HepG2 (cell line): ENCODE measurements at regions not wholly inside any gene's neighbourhood (a gene's known extent, or its start where the extent isn't known, plus 50 kb on each side); places are given as distances from the start of the nearest gene placed in this dataset.

Experiments used
- ATAD3A ChIP-seq: sonication (generic); formaldehyde crosslinking; IDR thresholded peaks from 2 replicates; pipeline ENCODE4 v1.4.0; 2020; ENCODE audit warnings: missing genetic modification reagents
- GATA4 ChIP-seq: sonication (generic); IDR thresholded peaks from 2 replicates; pipeline ENCODE4 v1.6.1; 2016; ENCODE audit warnings: antibody characterized with exemption, low read depth, borderline replicate concordance
- KMT2A ChIP-seq: sonication (generic); formaldehyde crosslinking; IDR thresholded peaks from 2 replicates; pipeline ENCODE4 v1.4.0; 2020; ENCODE audit warnings: missing genetic modification reagents
- MEF2D ChIP-seq: sonication (generic); formaldehyde crosslinking; IDR thresholded peaks from 2 replicates; pipeline ENCODE4 v1.5.1; 2020; ENCODE audit warnings: mild to moderate bottlenecking, missing genetic modification reagents
- SALL2 ChIP-seq: sonication (generic); formaldehyde crosslinking; IDR thresholded peaks from 2 replicates; pipeline ENCODE4 v1.8.1; 2023; ENCODE audit warnings: mild to moderate bottlenecking, missing genetic modification reagents, inconsistent platforms
- SRF ChIP-seq: IDR thresholded peaks from 2 replicates; pipeline ENCODE4 v1.6.1; 2011; ENCODE audit warnings: mild to moderate bottlenecking, low read depth, low read length, moderate library complexity
- ZMAT3 ChIP-seq: sonication (generic); formaldehyde crosslinking; conservative IDR thresholded peaks from 2 replicates; pipeline ENCODE4 v1.7.0; 2021; ENCODE audit warnings: missing genetic modification reagents
- ZNF225 ChIP-seq: sonication (generic); formaldehyde crosslinking; IDR thresholded peaks from 2 replicates; pipeline ENCODE4 v1.4.0; 2020; ENCODE audit warnings: mild to moderate bottlenecking, missing genetic modification reagents
- ZNF251 ChIP-seq: sonication (generic); formaldehyde crosslinking; IDR thresholded peaks from 2 replicates; pipeline ENCODE4 v1.9.0; 2021; ENCODE audit warnings: mild to moderate bottlenecking, missing genetic modification reagents
- ZNF337 ChIP-seq: sonication (generic); formaldehyde crosslinking; IDR thresholded peaks from 2 replicates; pipeline ENCODE4 v1.5.1; 2020; ENCODE audit warnings: missing genetic modification reagents, low read depth, mild to moderate bottlenecking, borderline replicate concordance
- TF ChIP-seq, protein P1 (sequence below): IDR thresholded peaks from 2 replicates; pipeline ENCODE4 v1.6.1; 2016; ENCODE audit warnings: low read depth, missing genetic modification reagents, missing compliant biosample characterization
- TF ChIP-seq, protein P2 (sequence below): sonication (generic); formaldehyde crosslinking; IDR thresholded peaks from 2 replicates; pipeline ENCODE4 v1.4.0; 2020; ENCODE audit warnings: missing genetic modification reagents
- TF ChIP-seq, protein P3 (sequence below): sonication (generic); formaldehyde crosslinking; IDR thresholded peaks from 2 replicates; pipeline ENCODE4 v1.4.0; 2020; ENCODE audit warnings: mild to moderate bottlenecking, missing genetic modification reagents
- TF ChIP-seq, protein P4 (sequence below): sonication (generic); formaldehyde crosslinking; IDR thresholded peaks from 2 replicates; pipeline ENCODE4 v1.4.0; 2020; ENCODE audit warnings: mild to moderate bottlenecking, low read depth, missing genetic modification reagents
- TF ChIP-seq, protein P5 (sequence below): IDR thresholded peaks from 2 replicates; pipeline ENCODE4 v1.6.1; 2012; ENCODE audit warnings: inconsistent platforms
- TF ChIP-seq, protein P6 (sequence below): sonication (generic); formaldehyde crosslinking; IDR thresholded peaks from 2 replicates; pipeline ENCODE4 v1.5.1; 2020; ENCODE audit warnings: mild to moderate bottlenecking, missing genetic modification reagents, moderate library complexity

DNA sequence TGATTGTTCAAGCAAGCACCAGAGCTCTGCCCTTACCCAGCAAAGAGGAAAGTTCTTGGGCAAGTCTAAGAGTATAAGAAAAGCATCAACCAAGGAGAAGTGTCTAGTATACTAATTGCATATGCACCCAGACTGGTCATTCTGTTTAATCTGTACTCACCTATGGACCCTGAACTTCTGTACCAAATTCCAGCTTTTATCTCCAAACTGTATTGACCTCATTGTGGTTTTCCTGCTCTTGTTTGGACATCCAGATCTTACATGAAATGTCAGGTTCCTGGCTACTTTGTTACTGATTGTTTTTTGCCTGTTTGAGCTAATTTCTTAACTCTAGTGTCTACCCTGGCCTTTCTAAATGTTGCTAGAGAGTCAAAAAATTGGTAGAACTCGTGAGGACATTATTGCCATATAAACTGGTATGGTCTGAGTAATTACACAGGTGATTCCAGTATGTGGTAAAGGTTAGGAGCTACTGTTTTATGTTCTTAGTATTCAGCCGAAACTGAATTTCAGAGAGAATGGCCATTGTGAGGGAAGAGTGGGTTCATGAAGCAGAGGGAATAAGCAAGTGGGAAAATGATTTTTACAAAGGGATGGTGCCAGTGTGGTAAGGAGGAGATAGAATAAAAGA is 146.3 kb downstream of the HNMT start (continued):
- TF ChIP-seq, protein P1, sequence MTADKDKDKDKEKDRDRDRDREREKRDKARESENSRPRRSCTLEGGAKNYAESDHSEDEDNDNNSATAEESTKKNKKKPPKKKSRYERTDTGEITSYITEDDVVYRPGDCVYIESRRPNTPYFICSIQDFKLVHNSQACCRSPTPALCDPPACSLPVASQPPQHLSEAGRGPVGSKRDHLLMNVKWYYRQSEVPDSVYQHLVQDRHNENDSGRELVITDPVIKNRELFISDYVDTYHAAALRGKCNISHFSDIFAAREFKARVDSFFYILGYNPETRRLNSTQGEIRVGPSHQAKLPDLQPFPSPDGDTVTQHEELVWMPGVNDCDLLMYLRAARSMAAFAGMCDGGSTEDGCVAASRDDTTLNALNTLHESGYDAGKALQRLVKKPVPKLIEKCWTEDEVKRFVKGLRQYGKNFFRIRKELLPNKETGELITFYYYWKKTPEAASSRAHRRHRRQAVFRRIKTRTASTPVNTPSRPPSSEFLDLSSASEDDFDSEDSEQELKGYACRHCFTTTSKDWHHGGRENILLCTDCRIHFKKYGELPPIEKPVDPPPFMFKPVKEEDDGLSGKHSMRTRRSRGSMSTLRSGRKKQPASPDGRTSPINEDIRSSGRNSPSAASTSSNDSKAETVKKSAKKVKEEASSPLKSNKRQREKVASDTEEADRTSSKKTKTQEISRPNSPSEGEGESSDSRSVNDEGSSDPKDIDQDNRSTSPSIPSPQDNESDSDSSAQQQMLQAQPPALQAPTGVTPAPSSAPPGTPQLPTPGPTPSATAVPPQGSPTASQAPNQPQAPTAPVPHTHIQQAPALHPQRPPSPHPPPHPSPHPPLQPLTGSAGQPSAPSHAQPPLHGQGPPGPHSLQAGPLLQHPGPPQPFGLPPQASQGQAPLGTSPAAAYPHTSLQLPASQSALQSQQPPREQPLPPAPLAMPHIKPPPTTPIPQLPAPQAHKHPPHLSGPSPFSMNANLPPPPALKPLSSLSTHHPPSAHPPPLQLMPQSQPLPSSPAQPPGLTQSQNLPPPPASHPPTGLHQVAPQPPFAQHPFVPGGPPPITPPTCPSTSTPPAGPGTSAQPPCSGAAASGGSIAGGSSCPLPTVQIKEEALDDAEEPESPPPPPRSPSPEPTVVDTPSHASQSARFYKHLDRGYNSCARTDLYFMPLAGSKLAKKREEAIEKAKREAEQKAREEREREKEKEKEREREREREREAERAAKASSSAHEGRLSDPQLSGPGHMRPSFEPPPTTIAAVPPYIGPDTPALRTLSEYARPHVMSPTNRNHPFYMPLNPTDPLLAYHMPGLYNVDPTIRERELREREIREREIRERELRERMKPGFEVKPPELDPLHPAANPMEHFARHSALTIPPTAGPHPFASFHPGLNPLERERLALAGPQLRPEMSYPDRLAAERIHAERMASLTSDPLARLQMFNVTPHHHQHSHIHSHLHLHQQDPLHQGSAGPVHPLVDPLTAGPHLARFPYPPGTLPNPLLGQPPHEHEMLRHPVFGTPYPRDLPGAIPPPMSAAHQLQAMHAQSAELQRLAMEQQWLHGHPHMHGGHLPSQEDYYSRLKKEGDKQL, result peak; percentile 83; the same call in 1 of the 2 replicates
- TF ChIP-seq, protein P2, sequence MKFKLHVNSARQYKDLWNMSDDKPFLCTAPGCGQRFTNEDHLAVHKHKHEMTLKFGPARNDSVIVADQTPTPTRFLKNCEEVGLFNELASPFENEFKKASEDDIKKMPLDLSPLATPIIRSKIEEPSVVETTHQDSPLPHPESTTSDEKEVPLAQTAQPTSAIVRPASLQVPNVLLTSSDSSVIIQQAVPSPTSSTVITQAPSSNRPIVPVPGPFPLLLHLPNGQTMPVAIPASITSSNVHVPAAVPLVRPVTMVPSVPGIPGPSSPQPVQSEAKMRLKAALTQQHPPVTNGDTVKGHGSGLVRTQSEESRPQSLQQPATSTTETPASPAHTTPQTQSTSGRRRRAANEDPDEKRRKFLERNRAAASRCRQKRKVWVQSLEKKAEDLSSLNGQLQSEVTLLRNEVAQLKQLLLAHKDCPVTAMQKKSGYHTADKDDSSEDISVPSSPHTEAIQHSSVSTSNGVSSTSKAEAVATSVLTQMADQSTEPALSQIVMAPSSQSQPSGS (CRISPR knock-in tag), result peak; percentile 90
- TF ChIP-seq MEF2D (peak; percentile 77), ZMAT3 (no peak), ATAD3A (no peak), ZNF225 (CRISPR knock-in tag) (no peak), SALL2 (0 out of 2 replicates have a peak, but pooled peaks have one; percentile 4), ZNF251 (CRISPR knock-in tag) (no peak), ZNF337 (CRISPR knock-in tag) (no peak), KMT2A (CRISPR knock-in tag) (no peak), GATA4 (peak; percentile 95), SRF (no peak)
- TF ChIP-seq, protein P3, sequence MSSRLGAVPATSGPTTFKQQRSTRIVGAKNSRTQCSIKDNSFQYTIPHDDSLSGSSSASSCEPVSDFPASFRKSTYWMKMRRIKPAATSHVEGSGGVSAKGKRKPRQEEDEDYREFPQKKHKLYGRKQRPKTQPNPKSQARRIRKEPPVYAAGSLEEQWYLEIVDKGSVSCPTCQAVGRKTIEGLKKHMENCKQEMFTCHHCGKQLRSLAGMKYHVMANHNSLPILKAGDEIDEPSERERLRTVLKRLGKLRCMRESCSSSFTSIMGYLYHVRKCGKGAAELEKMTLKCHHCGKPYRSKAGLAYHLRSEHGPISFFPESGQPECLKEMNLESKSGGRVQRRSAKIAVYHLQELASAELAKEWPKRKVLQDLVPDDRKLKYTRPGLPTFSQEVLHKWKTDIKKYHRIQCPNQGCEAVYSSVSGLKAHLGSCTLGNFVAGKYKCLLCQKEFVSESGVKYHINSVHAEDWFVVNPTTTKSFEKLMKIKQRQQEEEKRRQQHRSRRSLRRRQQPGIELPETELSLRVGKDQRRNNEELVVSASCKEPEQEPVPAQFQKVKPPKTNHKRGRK, result no peak
- TF ChIP-seq, protein P4, sequence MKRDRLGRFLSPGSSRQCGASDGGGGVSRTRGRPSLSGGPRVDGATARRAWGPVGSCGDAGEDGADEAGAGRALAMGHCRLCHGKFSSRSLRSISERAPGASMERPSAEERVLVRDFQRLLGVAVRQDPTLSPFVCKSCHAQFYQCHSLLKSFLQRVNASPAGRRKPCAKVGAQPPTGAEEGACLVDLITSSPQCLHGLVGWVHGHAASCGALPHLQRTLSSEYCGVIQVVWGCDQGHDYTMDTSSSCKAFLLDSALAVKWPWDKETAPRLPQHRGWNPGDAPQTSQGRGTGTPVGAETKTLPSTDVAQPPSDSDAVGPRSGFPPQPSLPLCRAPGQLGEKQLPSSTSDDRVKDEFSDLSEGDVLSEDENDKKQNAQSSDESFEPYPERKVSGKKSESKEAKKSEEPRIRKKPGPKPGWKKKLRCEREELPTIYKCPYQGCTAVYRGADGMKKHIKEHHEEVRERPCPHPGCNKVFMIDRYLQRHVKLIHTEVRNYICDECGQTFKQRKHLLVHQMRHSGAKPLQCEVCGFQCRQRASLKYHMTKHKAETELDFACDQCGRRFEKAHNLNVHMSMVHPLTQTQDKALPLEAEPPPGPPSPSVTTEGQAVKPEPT, result no peak
- TF ChIP-seq, protein P5, sequence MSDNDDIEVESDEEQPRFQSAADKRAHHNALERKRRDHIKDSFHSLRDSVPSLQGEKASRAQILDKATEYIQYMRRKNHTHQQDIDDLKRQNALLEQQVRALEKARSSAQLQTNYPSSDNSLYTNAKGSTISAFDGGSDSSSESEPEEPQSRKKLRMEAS, result peak; percentile 54; the same call in 1 of the 2 replicates
- TF ChIP-seq, protein P6, sequence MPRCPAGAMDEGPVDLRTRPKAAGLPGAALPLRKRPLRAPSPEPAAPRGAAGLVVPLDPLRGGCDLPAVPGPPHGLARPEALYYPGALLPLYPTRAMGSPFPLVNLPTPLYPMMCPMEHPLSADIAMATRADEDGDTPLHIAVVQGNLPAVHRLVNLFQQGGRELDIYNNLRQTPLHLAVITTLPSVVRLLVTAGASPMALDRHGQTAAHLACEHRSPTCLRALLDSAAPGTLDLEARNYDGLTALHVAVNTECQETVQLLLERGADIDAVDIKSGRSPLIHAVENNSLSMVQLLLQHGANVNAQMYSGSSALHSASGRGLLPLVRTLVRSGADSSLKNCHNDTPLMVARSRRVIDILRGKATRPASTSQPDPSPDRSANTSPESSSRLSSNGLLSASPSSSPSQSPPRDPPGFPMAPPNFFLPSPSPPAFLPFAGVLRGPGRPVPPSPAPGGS (CRISPR knock-in tag), result no peak
